GM23338 (cell line): ENCODE measurements at regions not wholly inside any gene's neighbourhood (a gene's known extent, or its start where the extent isn't known, plus 50 kb on each side); places are given as distances from the start of the nearest gene placed in this dataset.

ENCODE experiments used
- EZH2 ChIP-seq: fragments of 200-600 bp; sonication (generic); IDR thresholded peaks from one replicate; pipeline ENCODE4 v1.8.0; 2017; ENCODE audit warnings: antibody characterized with exemption, mild to moderate bottlenecking, low read depth; ENCODE audit not compliant: unreplicated experiment
- JUNB ChIP-seq: IDR thresholded peaks from one replicate; pipeline ENCODE4 v1.6.1; 2016; ENCODE audit warnings: antibody characterized with exemption; ENCODE audit not compliant: unreplicated experiment
- POLR2AphosphoS5 ChIP-seq: IDR thresholded peaks from 2 replicates; pipeline ENCODE4 v1.6.1; 2016; ENCODE audit warnings: antibody characterized with exemption, low read depth
- REST ChIP-seq: IDR thresholded peaks from one replicate; pipeline ENCODE4 v1.6.1; 2018; ENCODE audit warnings: antibody characterized with exemption; ENCODE audit not compliant: unreplicated experiment
- STAT1 ChIP-seq: IDR thresholded peaks from one replicate; pipeline ENCODE4 v1.6.1; 2016; ENCODE audit warnings: antibody characterized with exemption; ENCODE audit not compliant: unreplicated experiment
- ZNF331 ChIP-seq: fragments of 250-450 bp; sonication (Bioruptor Pico); IDR thresholded peaks from 2 replicates; pipeline ENCODE4 v1.5.0; 2020; ENCODE audit warnings: low read depth, mild to moderate bottlenecking, moderate library complexity
- TF ChIP-seq, protein P1 (sequence below), 2 experiments: fragments of 200-600 bp in 1 of 2; sonication (generic) in 1 of 2; conservative IDR thresholded peaks; 2 replicates each; pipeline versions ENCODE4 v1.5.1 to v1.6.1; 2016 to 2017; ENCODE audit warnings: antibody characterized with exemption in 2 of 2, low read depth in 2 of 2, mild to moderate bottlenecking in 2 of 2, moderate library complexity in 1 of 2
- TF ChIP-seq, protein P2 (sequence below): fragments of 250-450 bp; sonication (Bioruptor Pico); IDR thresholded peaks from 2 replicates; pipeline ENCODE4 v1.5.0; 2020; ENCODE audit warnings: mild to moderate bottlenecking, moderate library complexity

GRCh38 chr11:95465887-95466286 lies 234.9 kb upstream of the SESN3 start:
- TF ChIP-seq, protein P1, sequence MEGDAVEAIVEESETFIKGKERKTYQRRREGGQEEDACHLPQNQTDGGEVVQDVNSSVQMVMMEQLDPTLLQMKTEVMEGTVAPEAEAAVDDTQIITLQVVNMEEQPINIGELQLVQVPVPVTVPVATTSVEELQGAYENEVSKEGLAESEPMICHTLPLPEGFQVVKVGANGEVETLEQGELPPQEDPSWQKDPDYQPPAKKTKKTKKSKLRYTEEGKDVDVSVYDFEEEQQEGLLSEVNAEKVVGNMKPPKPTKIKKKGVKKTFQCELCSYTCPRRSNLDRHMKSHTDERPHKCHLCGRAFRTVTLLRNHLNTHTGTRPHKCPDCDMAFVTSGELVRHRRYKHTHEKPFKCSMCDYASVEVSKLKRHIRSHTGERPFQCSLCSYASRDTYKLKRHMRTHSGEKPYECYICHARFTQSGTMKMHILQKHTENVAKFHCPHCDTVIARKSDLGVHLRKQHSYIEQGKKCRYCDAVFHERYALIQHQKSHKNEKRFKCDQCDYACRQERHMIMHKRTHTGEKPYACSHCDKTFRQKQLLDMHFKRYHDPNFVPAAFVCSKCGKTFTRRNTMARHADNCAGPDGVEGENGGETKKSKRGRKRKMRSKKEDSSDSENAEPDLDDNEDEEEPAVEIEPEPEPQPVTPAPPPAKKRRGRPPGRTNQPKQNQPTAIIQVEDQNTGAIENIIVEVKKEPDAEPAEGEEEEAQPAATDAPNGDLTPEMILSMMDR (conservative IDR thresholded peaks at IDR 0.05; ENCODE audit: low read depth in 2 of 2) = no peak
- TF ChIP-seq REST (no peak), EZH2 (no peak), ZNF331 (no peak), POLR2AphosphoS5 (no peak), JUNB (no peak), STAT1 (no peak)
- TF ChIP-seq, protein P2, sequence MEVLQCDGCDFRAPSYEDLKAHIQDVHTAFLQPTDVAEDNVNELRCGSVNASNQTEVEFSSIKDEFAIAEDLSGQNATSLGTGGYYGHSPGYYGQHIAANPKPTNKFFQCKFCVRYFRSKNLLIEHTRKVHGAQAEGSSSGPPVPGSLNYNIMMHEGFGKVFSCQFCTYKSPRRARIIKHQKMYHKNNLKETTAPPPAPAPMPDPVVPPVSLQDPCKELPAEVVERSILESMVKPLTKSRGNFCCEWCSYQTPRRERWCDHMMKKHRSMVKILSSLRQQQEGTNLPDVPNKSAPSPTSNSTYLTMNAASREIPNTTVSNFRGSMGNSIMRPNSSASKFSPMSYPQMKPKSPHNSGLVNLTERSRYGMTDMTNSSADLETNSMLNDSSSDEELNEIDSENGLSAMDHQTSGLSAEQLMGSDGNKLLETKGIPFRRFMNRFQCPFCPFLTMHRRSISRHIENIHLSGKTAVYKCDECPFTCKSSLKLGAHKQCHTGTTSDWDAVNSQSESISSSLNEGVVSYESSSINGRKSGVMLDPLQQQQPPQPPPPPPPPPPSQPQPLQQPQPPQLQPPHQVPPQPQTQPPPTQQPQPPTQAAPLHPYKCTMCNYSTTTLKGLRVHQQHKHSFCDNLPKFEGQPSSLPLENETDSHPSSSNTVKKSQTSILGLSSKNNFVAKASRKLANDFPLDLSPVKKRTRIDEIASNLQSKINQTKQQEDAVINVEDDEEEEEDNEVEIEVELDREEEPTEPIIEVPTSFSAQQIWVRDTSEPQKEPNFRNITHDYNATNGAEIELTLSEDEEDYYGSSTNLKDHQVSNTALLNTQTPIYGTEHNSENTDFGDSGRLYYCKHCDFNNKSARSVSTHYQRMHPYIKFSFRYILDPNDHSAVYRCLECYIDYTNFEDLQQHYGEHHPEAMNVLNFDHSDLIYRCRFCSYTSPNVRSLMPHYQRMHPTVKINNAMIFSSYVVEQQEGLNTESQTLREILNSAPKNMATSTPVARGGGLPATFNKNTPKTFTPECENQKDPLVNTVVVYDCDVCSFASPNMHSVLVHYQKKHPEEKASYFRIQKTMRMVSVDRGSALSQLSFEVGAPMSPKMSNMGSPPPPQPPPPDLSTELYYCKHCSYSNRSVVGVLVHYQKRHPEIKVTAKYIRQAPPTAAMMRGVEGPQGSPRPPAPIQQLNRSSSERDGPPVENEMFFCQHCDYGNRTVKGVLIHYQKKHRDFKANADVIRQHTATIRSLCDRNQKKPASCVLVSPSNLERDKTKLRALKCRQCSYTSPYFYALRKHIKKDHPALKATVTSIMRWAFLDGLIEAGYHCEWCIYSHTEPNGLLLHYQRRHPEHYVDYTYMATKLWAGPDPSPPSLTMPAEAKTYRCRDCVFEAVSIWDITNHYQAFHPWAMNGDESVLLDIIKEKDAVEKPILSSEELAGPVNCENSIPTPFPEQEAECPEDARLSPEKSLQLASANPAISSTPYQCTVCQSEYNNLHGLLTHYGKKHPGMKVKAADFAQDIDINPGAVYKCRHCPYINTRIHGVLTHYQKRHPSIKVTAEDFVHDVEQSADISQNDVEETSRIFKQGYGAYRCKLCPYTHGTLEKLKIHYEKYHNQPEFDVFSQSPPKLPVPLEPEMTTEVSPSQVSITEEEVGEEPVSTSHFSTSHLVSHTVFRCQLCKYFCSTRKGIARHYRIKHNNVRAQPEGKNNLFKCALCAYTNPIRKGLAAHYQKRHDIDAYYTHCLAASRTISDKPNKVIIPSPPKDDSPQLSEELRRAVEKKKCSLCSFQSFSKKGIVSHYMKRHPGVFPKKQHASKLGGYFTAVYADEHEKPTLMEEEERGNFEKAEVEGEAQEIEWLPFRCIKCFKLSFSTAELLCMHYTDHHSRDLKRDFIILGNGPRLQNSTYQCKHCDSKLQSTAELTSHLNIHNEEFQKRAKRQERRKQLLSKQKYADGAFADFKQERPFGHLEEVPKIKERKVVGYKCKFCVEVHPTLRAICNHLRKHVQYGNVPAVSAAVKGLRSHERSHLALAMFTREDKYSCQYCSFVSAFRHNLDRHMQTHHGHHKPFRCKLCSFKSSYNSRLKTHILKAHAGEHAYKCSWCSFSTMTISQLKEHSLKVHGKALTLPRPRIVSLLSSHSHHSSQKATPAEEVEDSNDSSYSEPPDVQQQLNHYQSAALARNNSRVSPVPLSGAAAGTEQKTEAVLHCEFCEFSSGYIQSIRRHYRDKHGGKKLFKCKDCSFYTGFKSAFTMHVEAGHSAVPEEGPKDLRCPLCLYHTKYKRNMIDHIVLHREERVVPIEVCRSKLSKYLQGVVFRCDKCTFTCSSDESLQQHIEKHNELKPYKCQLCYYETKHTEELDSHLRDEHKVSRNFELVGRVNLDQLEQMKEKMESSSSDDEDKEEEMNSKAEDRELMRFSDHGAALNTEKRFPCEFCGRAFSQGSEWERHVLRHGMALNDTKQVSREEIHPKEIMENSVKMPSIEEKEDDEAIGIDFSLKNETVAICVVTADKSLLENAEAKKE (CRISPR knock-in tag) = no peak
